ENCODE measurements at regions not wholly inside any gene's neighbourhood (a gene's known extent, or its start where the extent isn't known, plus 50 kb on each side); places are given as distances from the start of the nearest gene placed in this dataset.

DNA sequence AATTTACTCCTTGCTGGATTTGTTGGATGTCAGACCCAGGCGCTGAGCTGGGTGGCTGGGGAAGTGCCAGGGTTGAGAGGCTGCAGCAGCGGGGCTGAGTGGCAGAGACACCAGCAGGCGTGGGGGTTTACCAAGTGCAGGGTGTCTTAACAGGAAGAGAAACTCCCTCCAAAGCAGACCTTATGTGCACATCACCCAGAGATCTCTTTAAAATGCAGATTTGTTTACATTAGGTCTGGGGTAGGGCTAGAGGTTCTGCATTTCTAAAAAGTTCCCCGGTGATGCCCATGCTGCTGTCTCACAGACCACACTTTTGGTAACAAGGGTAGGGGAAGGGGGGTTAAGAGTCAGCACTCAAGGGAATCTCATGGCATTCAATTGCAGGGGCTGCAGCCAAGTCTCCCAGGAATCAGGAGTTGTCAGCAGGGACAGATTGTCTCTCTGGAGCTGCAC is 80.7 kb upstream of the OLFM4 start:
- no peak overlapping the region for H3K4me3 ChIP-seq (ENCODE audit: low read length, poor library complexity, severe bottlenecking)
- H3K4me1 ChIP-seq (ENCODE audit: insufficient read depth, low read length, poor library complexity, severe bottlenecking): no peaks in the 10 kb centered on the region
- no peaks in the 10 kb centered on the region for H3K27me3 ChIP-seq (ENCODE audit: insufficient read depth, low read length, poor library complexity, severe bottlenecking)
- H3K79me2 ChIP-seq (ENCODE audit: insufficient read depth, low read length): no peaks in the 10 kb centered on the region
- no peaks in the 10 kb centered on the region for H3K9me3 ChIP-seq (ENCODE audit: insufficient read depth, low read depth, low read length)
- H3F3A ChIP-seq (ENCODE audit: low read depth): no peaks in the 10 kb centered on the region
- TF ChIP-seq, protein P1, sequence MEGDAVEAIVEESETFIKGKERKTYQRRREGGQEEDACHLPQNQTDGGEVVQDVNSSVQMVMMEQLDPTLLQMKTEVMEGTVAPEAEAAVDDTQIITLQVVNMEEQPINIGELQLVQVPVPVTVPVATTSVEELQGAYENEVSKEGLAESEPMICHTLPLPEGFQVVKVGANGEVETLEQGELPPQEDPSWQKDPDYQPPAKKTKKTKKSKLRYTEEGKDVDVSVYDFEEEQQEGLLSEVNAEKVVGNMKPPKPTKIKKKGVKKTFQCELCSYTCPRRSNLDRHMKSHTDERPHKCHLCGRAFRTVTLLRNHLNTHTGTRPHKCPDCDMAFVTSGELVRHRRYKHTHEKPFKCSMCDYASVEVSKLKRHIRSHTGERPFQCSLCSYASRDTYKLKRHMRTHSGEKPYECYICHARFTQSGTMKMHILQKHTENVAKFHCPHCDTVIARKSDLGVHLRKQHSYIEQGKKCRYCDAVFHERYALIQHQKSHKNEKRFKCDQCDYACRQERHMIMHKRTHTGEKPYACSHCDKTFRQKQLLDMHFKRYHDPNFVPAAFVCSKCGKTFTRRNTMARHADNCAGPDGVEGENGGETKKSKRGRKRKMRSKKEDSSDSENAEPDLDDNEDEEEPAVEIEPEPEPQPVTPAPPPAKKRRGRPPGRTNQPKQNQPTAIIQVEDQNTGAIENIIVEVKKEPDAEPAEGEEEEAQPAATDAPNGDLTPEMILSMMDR (conservative IDR thresholded peaks at IDR 0.05; ENCODE audit: low read length): no peak
- TF ChIP-seq EZH2phosphoT487 (IDR thresholded peaks at IDR 0.05; ENCODE audit: borderline replicate concordance): no peak
- H3K36me3 ChIP-seq (ENCODE audit: insufficient read depth, low read length): no peaks in the 10 kb centered on the region
- no peak overlapping the region for H3K9ac ChIP-seq (ENCODE audit: low read depth, low read length, poor library complexity, severe bottlenecking)
- no peaks in the 10 kb centered on the region for H3K9me2 ChIP-seq (replicated peaks; ENCODE audit: low read depth, low read length)
- no peaks in the 10 kb centered on the region for H4K20me1 ChIP-seq (ENCODE audit: insufficient read depth, low read length, poor library complexity, severe bottlenecking)
- H2AFZ ChIP-seq (ENCODE audit: low read length): no peak overlapping the region
- no peak overlapping the region for H3K4me2 ChIP-seq (ENCODE audit: low read depth, low read length, poor library complexity, severe bottlenecking)

DNA sequence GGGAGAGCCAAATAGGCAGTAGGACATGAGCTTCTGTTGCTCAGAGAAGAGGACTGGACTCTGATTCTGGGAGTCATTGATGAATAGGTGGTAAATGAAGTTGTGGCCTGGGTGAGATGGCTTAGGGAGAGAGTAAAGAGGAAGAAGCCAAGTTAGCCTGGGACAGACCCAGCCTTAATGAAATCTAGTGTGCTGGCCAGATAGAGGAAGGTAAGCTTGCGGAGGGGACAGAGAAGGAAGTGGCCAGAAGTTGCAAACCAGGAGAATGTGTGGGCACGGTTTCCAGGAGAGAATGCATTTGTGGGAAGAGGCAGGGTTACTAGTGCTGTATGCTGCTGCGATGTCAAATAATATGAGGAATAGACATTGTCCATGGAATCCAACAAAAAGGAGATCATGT is 83.3 kb upstream of the OLFM4 start:
- no peaks in the 10 kb centered on the region for H3K9me3 ChIP-seq (ENCODE audit: insufficient read depth, low read depth, low read length)
- H3K79me2 ChIP-seq (ENCODE audit: insufficient read depth, low read length): no peaks in the 10 kb centered on the region
- H3K4me2 ChIP-seq (ENCODE audit: low read depth, low read length, poor library complexity, severe bottlenecking): no peak overlapping the region
- H2AFZ ChIP-seq (ENCODE audit: low read length): no peak overlapping the region
- H3K4me3 ChIP-seq (ENCODE audit: low read length, poor library complexity, severe bottlenecking): no peak overlapping the region
- TF ChIP-seq, protein P1 (conservative IDR thresholded peaks at IDR 0.05; ENCODE audit: low read length): no peak
- TF ChIP-seq EZH2phosphoT487 (IDR thresholded peaks at IDR 0.05; ENCODE audit: borderline replicate concordance): no peak
- no peaks in the 10 kb centered on the region for H3F3A ChIP-seq (ENCODE audit: low read depth)
- H3K9ac ChIP-seq (ENCODE audit: low read depth, low read length, poor library complexity, severe bottlenecking): no peak overlapping the region
- H3K4me1 ChIP-seq (ENCODE audit: insufficient read depth, low read length, poor library complexity, severe bottlenecking): no peaks in the 10 kb centered on the region
- H4K20me1 ChIP-seq (ENCODE audit: insufficient read depth, low read length, poor library complexity, severe bottlenecking): no peaks in the 10 kb centered on the region
- H3K9me2 ChIP-seq (replicated peaks; ENCODE audit: low read depth, low read length): no peaks in the 10 kb centered on the region
- no peaks in the 10 kb centered on the region for H3K36me3 ChIP-seq (ENCODE audit: insufficient read depth, low read length)
- no peaks in the 10 kb centered on the region for H3K27me3 ChIP-seq (ENCODE audit: insufficient read depth, low read length, poor library complexity, severe bottlenecking)

DNA sequence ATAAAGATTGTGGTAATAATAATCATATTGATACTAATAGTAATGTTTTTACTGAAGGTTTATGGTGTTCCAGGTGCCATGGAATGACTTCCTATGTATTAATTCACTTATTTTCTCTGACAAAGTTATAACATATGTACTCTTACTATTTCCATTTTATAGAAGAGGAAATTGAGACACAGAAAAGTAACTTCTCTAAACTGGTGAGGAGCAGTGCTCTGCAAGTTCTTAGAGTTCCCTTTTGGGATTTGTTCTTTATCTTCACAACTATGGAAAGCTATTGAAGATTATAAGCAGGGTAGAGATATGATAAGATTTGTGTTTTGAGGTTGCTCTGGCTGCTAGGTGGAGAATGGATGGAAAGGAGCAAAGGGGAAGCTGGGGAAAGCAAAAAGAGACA is 83.9 kb upstream of the OLFM4 start:
- no peak overlapping the region for H3K9ac ChIP-seq (ENCODE audit: low read depth, low read length, poor library complexity, severe bottlenecking)
- no peaks in the 10 kb centered on the region for H3K27me3 ChIP-seq (ENCODE audit: insufficient read depth, low read length, poor library complexity, severe bottlenecking)
- no peaks in the 10 kb centered on the region for H3K79me2 ChIP-seq (ENCODE audit: insufficient read depth, low read length)
- no peaks in the 10 kb centered on the region for H3K9me2 ChIP-seq (replicated peaks; ENCODE audit: low read depth, low read length)
- H3F3A ChIP-seq (ENCODE audit: low read depth): no peaks in the 10 kb centered on the region
- H3K36me3 ChIP-seq (ENCODE audit: insufficient read depth, low read length): no peaks in the 10 kb centered on the region
- TF ChIP-seq, protein P1 (conservative IDR thresholded peaks at IDR 0.05; ENCODE audit: low read length): no peak
- no peak for TF ChIP-seq EZH2phosphoT487 (IDR thresholded peaks at IDR 0.05; ENCODE audit: borderline replicate concordance)
- no peaks in the 10 kb centered on the region for H4K20me1 ChIP-seq (ENCODE audit: insufficient read depth, low read length, poor library complexity, severe bottlenecking)
- no peaks in the 10 kb centered on the region for H3K4me1 ChIP-seq (ENCODE audit: insufficient read depth, low read length, poor library complexity, severe bottlenecking)
- H3K9me3 ChIP-seq (ENCODE audit: insufficient read depth, low read depth, low read length): no peaks in the 10 kb centered on the region
- no peak overlapping the region for H2AFZ ChIP-seq (ENCODE audit: low read length)
- no peak overlapping the region for H3K4me3 ChIP-seq (ENCODE audit: low read length, poor library complexity, severe bottlenecking)
- H3K4me2 ChIP-seq (ENCODE audit: low read depth, low read length, poor library complexity, severe bottlenecking): no peak overlapping the region

Data from Loucy (cell line).